ACC112 (cell line): ENCODE measurements at regions not wholly inside any gene's neighbourhood (a gene's known extent, or its start where the extent isn't known, plus 50 kb on each side); places are given as distances from the start of the nearest gene placed in this dataset.

Source experiments
- H2AFZ ChIP-seq: fragments of 200-600 bp; sonication (generic); one replicate; pipeline ENCODE4 v1.6.0; 2017; ENCODE audit warnings: antibody characterized with exemption, low read length; ENCODE audit not compliant: unreplicated experiment
- H3K27ac ChIP-seq: fragments of 200-600 bp; sonication (generic); 2 replicates; pipeline ENCODE4 v1.5.1; 2014; ENCODE audit warnings: low read depth, mild to moderate bottlenecking, antibody characterized with exemption, low read length, moderate library complexity
- H3K27me3 ChIP-seq: fragments of 200-600 bp; sonication (generic); 2 replicates; pipeline ENCODE4 v1.6.1; 2014; ENCODE audit warnings: mild to moderate bottlenecking, antibody characterized with exemption, low read length, moderate library complexity, mixed read lengths; ENCODE audit not compliant: insufficient read depth
- H3K36me3 ChIP-seq: fragments of 200-600 bp; sonication (generic); 2 replicates; pipeline ENCODE4 v1.6.1; 2016; ENCODE audit warnings: mild to moderate bottlenecking, antibody characterized with exemption, low read length, moderate library complexity, mixed read lengths; ENCODE audit not compliant: insufficient read depth
- H3K4me1 ChIP-seq: fragments of 200-600 bp; sonication (generic); one replicate; pipeline ENCODE4 v1.6.1; 2016; ENCODE audit warnings: low read length, mixed read lengths; ENCODE audit not compliant: insufficient read depth, unreplicated experiment, control insufficient read depth
- H3K4me3 ChIP-seq: fragments of 200-600 bp; sonication (generic); 2 replicates; pipeline ENCODE4 v1.5.1; 2014; ENCODE audit warnings: mild to moderate bottlenecking, low read depth, low read length
- H3K79me2 ChIP-seq: fragments of 200-600 bp; sonication (generic); one replicate; pipeline ENCODE4 v1.6.0; 2016; ENCODE audit warnings: low read length; ENCODE audit not compliant: control insufficient read depth, unreplicated experiment, insufficient read depth

DNA sequence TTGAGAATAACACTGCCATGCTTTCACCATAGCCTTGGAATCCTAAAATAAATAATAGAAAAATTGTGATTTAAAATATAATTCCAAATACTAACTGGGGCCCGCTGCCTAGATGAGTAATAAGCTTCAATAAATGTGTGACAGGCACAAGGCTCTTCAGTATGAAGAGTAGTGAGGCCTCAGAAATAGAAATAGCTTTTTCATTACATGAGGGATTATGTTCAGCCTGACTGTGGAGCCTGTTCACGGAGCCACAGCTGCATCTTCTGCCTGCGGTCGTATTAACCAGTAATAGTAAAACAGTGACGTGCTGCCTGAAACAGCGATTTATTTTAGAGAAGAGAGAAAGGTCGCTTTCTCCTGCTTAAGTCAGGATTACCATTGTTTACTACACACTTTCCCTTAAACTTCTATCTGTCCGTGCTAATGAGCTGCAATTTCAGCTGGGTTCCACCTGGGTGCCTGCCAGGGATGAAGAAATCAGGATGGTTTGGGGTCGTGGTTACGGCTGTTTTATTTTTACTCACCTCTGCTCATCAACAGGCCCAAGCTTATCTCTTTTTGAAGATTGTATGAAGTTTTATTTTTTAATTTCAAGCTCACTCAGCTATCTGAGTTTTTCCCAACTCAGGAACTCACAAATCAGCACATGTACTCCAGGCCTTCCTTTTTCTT lies 284.9 kb upstream of the WWC1 start:
- H3K4me3 ChIP-seq, result no peak overlapping the region

DNA sequence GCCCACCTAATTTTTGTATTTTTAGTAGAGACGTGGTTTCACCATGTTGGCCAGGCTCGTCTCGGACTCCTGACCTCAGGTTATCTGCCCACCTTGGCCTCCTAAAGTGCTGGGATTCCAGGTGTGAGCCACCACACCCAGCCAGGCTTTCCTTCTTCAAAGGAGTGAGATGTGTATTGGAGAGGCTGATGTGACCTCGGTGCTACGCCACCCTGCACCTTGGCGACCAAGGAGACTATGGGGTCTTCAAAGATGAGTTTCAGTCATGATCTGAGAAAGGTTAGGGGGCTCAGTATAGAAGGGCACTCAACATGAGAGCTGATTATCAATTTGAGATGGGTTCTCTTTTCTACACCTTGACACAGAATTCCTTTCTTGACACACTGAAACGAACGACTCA lies 284.2 kb upstream of the WWC1 start:
- Histone ChIP-seq H3K79me2 (no peaks in the 10 kb centered on the region), H3K27me3 (no peaks in the 10 kb centered on the region), H3K4me1 (no peaks in the 10 kb centered on the region), H3K27ac (no peak overlapping the region), H3K4me3 (no peak overlapping the region), H3K36me3 (no peaks in the 10 kb centered on the region), H2AFZ (no peak overlapping the region)

More for the DNA sequence above, 284.9 kb upstream of the WWC1 start:
- no peak overlapping the region for H3K27ac ChIP-seq
- H3K27me3 ChIP-seq, result no peaks in the 10 kb centered on the region
- no peaks in the 10 kb centered on the region for H3K36me3 ChIP-seq
- no peaks in the 10 kb centered on the region for H3K79me2 ChIP-seq
- no peaks in the 10 kb centered on the region for H3K4me1 ChIP-seq
- no peak overlapping the region for H2AFZ ChIP-seq

DNA sequence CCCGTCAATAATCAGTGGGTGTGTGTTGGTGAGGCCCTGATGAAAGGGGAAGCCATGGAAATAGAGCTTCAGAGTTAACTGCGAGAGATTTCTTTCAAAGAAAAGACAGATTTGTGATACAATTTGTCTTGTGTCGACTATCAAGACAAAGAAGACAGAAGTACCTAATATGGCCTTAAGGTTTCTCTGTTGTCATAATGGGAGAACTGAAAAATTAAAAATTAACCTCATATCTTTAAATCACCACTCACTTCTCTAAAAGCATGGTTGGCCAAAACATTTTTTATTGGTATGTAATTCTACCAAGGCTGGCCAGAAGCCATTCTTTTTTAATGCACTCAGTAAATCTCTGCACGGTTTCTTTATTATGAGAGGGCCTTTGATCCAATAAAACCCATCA lies 282.9 kb upstream of the WWC1 start:
- no peak overlapping the region for H3K4me3 ChIP-seq

DNA sequence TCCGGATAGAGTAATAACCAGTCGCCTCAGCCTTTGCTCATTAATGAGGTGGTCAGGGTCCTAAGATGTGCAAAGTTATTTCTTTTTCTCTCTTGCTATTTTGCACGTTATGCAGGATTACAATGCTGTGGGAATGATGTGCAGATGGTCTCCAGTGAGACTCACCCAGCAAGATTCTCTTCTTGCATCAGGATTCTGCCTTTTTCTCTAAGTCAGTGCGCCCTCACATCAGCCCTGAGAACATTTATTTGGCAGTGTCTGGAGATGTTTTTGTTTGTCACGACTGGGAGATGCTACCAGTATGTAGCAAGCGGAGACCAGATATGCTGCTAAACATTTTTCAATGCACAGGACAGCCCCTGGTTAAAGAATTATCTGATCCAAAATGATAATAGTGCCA lies 280.3 kb upstream of the WWC1 start:
- H3K36me3 ChIP-seq, result no peaks in the 10 kb centered on the region
- H2AFZ ChIP-seq, result no peak overlapping the region
- no peaks in the 10 kb centered on the region for H3K4me1 ChIP-seq
- H3K27me3 ChIP-seq, result no peaks in the 10 kb centered on the region
- H3K79me2 ChIP-seq, result no peaks in the 10 kb centered on the region
- H3K4me3 ChIP-seq, result no peak overlapping the region
- H3K27ac ChIP-seq, result no peak overlapping the region

More for the DNA sequence above, 282.9 kb upstream of the WWC1 start:
- Histone ChIP-seq H3K4me1 (no peaks in the 10 kb centered on the region), H3K27ac (no peak overlapping the region), H2AFZ (no peak overlapping the region), H3K27me3 (no peaks in the 10 kb centered on the region), H3K79me2 (no peaks in the 10 kb centered on the region), H3K36me3 (no peaks in the 10 kb centered on the region)

DNA sequence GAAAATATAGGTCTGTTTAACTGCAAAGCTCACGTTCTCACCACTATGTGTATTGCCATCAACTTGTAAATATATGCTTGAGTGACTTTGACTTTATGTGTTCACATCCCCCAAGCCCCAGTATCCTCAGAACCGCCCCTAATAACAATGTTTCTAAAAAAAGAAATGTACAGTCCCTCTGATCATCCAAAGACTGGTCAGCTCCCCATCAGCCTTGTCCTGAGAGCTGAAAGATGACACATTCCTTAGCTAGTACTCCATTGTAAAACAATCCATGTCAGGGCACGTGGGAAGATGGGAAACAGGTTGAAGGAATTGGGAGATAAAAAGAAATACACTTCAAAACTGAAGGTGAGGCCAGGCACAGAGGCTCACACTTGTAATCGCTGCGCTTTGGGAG lies 279.4 kb upstream of the WWC1 start:
- Histone ChIP-seq H3K79me2 (no peaks in the 10 kb centered on the region), H2AFZ (no peak overlapping the region), H3K4me3 (no peak overlapping the region), H3K4me1 (no peaks in the 10 kb centered on the region), H3K27me3 (no peaks in the 10 kb centered on the region), H3K36me3 (no peaks in the 10 kb centered on the region), H3K27ac (no peak overlapping the region)

DNA sequence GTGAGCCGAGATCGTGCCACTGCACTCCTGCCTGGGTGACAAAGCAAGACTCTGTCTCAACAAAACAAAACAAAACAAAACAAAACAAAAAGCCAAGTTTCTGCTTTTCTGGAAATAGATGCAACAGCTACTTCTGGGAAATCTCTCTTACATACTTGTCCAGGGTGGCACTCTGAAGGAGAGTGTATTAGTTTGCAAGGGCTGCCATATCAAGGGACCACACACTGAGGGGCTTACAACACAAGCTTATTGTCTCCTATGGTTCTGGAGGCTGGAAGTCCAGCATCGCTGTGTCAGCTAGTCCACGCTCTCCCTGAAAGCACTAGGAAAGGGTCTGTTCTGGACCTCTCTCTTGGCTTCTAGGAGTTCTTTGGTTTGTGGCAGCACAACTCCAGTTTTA lies 277.9 kb upstream of the WWC1 start:
- no peaks in the 10 kb centered on the region for H3K4me1 ChIP-seq
- H3K27me3 ChIP-seq, result no peaks in the 10 kb centered on the region
- no peak overlapping the region for H3K4me3 ChIP-seq
- no peaks in the 10 kb centered on the region for H3K36me3 ChIP-seq
- no peak overlapping the region for H2AFZ ChIP-seq
- H3K27ac ChIP-seq, result no peak overlapping the region
- no peaks in the 10 kb centered on the region for H3K79me2 ChIP-seq

DNA sequence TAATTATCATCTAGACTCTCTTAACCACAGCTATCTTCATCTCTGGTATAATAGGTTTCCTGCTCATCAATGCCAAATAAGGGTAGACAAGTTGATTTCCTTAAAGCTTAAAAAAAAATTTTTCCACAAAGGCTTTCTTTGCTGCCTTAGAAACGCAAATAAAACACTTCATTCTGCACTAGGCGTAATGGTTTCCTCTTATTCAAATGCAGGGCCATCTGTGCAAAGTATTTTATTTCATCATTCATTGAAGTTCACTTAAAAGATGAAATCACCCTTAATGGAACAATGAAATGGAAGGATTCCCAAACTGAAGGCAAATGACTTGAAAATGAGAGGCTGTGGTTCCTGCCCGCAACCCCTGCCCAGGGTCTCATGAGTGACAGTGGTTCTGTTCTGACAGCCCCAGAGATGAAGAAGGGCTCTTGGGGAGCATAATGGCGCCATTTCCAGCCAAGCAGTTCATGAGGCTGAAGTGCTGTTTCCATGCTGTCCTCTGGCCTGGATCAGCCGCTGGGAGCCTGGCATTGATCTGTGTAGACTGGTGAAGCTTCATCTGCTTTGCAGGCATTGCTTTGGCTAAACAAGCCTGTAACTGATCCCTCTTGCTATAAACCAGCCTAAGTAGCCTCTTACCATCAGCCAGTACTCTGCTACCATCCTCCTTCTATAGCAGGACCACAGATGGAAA lies 276.9 kb upstream of the WWC1 start:
- no peak overlapping the region for H2AFZ ChIP-seq
- H3K27ac ChIP-seq, result no peak overlapping the region
- no peaks in the 10 kb centered on the region for H3K36me3 ChIP-seq
- no peak overlapping the region for H3K4me3 ChIP-seq
- no peaks in the 10 kb centered on the region for H3K4me1 ChIP-seq
- H3K27me3 ChIP-seq, result no peaks in the 10 kb centered on the region
- no peaks in the 10 kb centered on the region for H3K79me2 ChIP-seq

DNA sequence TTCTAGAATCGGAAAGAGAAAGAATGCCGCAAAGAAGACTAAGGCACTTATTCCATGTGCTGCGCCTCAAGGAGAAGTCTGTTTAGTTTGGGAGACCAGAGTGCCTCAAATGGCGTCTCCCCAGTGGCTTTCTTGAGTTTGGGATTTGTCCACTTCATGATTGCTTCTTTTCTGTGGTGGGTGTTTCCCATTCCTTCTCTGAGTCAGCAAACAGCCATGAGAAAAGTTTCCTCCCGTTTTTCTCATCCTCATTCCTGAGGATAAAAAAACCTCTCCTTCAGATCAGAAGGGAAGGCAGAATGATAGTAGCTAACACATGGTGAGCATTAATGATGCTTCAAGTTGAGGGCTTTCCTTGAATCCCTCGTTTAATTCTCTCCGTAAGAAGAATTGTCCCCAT lies 275.9 kb upstream of the WWC1 start:
- no peak overlapping the region for H3K27ac ChIP-seq
- no peak overlapping the region for H2AFZ ChIP-seq
- H3K4me3 ChIP-seq, result no peak overlapping the region
- no peaks in the 10 kb centered on the region for H3K36me3 ChIP-seq
- no peaks in the 10 kb centered on the region for H3K4me1 ChIP-seq
- no peaks in the 10 kb centered on the region for H3K79me2 ChIP-seq
- H3K27me3 ChIP-seq, result no peaks in the 10 kb centered on the region

DNA sequence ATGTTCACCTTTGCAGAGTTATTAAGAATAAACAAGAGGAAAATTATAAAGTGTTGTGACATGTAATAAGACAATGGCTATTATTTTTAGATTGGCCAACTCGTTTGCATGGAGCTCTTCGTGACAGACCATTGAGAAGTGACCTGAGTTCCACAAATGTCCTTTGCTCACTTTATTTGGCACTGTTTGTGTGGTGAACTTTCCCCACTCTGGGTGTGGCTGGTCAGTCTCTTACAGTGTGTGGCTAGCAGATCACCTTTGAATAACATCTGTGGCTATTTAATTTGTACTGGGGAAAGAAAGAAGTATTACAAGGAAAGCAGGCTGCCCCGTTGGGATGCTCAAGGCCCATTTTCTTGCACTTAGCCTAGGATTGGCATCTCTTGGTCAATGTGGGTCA lies 274.1 kb upstream of the WWC1 start:
- Histone ChIP-seq H3K27ac (no peak overlapping the region), H2AFZ (no peak overlapping the region), H3K36me3 (no peaks in the 10 kb centered on the region), H3K79me2 (no peaks in the 10 kb centered on the region), H3K4me3 (no peak overlapping the region), H3K27me3 (no peaks in the 10 kb centered on the region), H3K4me1 (no peaks in the 10 kb centered on the region)

DNA sequence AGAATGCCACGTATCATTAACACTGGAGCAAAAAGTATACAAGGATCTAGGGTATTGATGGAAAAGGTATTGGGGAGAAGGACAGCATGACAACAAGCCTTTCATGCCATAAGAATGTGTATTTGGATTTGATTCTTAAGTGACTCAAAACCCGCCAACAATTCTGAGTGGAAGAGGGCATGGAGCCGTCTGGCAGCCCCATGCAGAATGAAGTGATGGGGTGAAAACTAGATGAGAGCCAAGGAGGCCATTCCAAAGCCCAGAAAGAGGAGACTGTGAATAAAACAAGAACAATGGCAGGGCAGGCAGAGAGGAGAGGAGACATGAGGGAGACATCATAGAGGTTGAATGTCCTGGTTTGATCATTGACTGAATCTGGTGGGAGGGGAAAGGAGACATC lies 272.3 kb upstream of the WWC1 start:
- Histone ChIP-seq H3K27ac (no peak overlapping the region), H3K79me2 (no peaks in the 10 kb centered on the region), H3K36me3 (no peaks in the 10 kb centered on the region), H2AFZ (no peak overlapping the region), H3K4me3 (no peak overlapping the region), H3K27me3 (peaks cover 7% of the 10 kb centered on the region; the same call in 1 of the 2 replicates), H3K4me1 (no peaks in the 10 kb centered on the region)
